PC-9 (cell line): ENCODE measurements at regions not wholly inside any gene's neighbourhood (a gene's known extent, or its start where the extent isn't known, plus 50 kb on each side); places are given as distances from the start of the nearest gene placed in this dataset.

Source experiments
- CTCF ChIP-seq: fragments of 200-600 bp; sonication (generic); conservative IDR thresholded peaks from 2 replicates; pipeline ENCODE4 v1.6.1; 2017; ENCODE audit warnings: mixed run types, antibody characterized with exemption, mild to moderate bottlenecking, moderate library complexity
- EZH2 ChIP-seq: fragments of 200-600 bp; sonication (generic); IDR thresholded peaks from 2 replicates; pipeline ENCODE4 v1.8.0; 2017; ENCODE audit warnings: antibody characterized with exemption, low read depth

GRCh38 chr4:1515763-1516162 lies 109.5 kb upstream of the NKX1-1 start:
- TF ChIP-seq CTCF (no peak), EZH2 (no peak)
